ENCODE measurements at regions not wholly inside any gene's neighbourhood (a gene's known extent, or its start where the extent isn't known, plus 50 kb on each side); places are given as distances from the start of the nearest gene placed in this dataset.

- TF ChIP-seq CTCF (IDR thresholded peaks at IDR 0.05) (no peak), POLR2A (IDR thresholded peaks at IDR 0.05) (no peak)
Observed at GRCh38 chr2:120673571-120674061, 62.1 kb upstream of the GLI2 start.

Data from esophagus squamous epithelium (tissue), 4 donors.